Heart left ventricle (tissue), 16 donors: ENCODE measurements at regions not wholly inside any gene's neighbourhood (a gene's known extent, or its start where the extent isn't known, plus 50 kb on each side); places are given as distances from the start of the nearest gene placed in this dataset.

Experiments
- ATAC-seq, 4 donors: fragments of 200-7000 bp; cut with Tn5 transposase; one replicate each; pipeline ENCODE4 v1.9.1; 2020 to 2022; ENCODE audit warnings: moderate library complexity in 4 of 4, mild to moderate bottlenecking in 3 of 4, moderate number of reproducible peaks in 1 of 4
- DNase-seq, 5 donors: peaks; one replicate each; pipeline ENCODE4 v3.0.0-alpha.2; 2020
- H3K27ac ChIP-seq, 12 donors: fragments of 200-600 bp; sonication (generic) in 4 of 12; one replicate each; pipeline versions ENCODE4 v1.5.0 to v1.8.0; 2016 to 2022; ENCODE audit warnings: mild to moderate bottlenecking in 2 of 12
- H3K27me3 ChIP-seq, 9 donors: fragments of 200-600 bp; sonication (generic) in 2 of 9; one replicate each; pipeline versions ENCODE4 v1.5.1 to v1.8.0; 2016 to 2022; ENCODE audit warnings: mild to moderate bottlenecking in 3 of 9
- H3K36me3 ChIP-seq, 9 donors: fragments of 200-600 bp; sonication (generic) in 2 of 9; one replicate each; pipeline versions ENCODE4 v1.5.0 to v1.8.0; 2018 to 2022; ENCODE audit warnings: mild to moderate bottlenecking in 2 of 9
- H3K4me1 ChIP-seq, 12 donors: fragments of 200-600 bp; sonication (generic) in 4 of 12; one replicate each; pipeline versions ENCODE4 v1.5.0 to v1.8.0; 2016 to 2022; ENCODE audit warnings: mild to moderate bottlenecking in 3 of 12
- H3K4me3 ChIP-seq, 12 donors: fragments of 200-600 bp; sonication (generic) in 4 of 12; one replicate each; pipeline versions ENCODE4 v1.5.0 to v1.8.0; 2017 to 2022; ENCODE audit warnings: mild to moderate bottlenecking in 9 of 12, moderate library complexity in 4 of 12
- H3K9me3 ChIP-seq, 12 donors: fragments of 200-600 bp; sonication (generic) in 4 of 12; one replicate each; pipeline versions ENCODE4 v1.5.0 to v1.8.0; 2016 to 2022; ENCODE audit warnings: mild to moderate bottlenecking in 1 of 12
- POLR2A ChIP-seq, 2 donors: fragments of 450-650 bp; IDR thresholded peaks; one replicate each; pipeline ENCODE4 v1.6.1; 2017; ENCODE audit warnings: antibody characterized with exemption in 2 of 2, mild to moderate bottlenecking in 2 of 2, moderate library complexity in 2 of 2
- WGBS, 4 donors: extraction: QIAGEN DNeasy Blood & Tissue Kit in 2 of 4; methylation state at CpG; one replicate each; pipeline versions ENCODE4 v1.1.5 to v1.1.7; 2013 to 2018; 5-methylcytosine and 5-hydroxymethylcytosine counted together
- intact Hi-C, 10 donors: fragments of 100-400 bp; cut with DNase I; formaldehyde crosslinking; loops; one replicate each; pipeline versions ENCODE4 v1.11.1 to v1.14.2; 2022
- TF ChIP-seq, protein P1 (sequence below), 12 donors: fragments of 200-600 bp; sonication (generic) in 4 of 12; IDR thresholded peaks; one replicate each; pipeline versions ENCODE4 v1.5.0 to v1.8.0; 2018 to 2022; ENCODE audit warnings: antibody characterized with exemption in 12 of 12, mild to moderate bottlenecking in 5 of 12
- donor health status: ischemic (EF 13 %, LVEDD 7.1; RV severe dilation, severe dysfunction).
- donor health status: healthy with polysubstance abuse.
- donor health status: DM: no; HTN: yes; CAD: no.
- donor health status: DM: no; HTN: no; CAD: no.
- donor health status: ischemic (EF 25% LVEDD 6.9; RV normal size, moderate dysfunction).
- donor health status: ischemic (EF 25% LVEDD 5.7; RV mildly dilated, moderate dysfunction).
- donor health status: healthy.
- donor health status: DM: yes; HTN: yes; CAD: no.
- donor health status: ischemic (EF 35%, LVEDD 5.7; RV mildly dilated, moderate dysfunction).
- donor health status: nonischemic (EF 11% LVEDD 7.7; RV severe dilation, severe dysfunction).
- donor health status: DM: yes; HTN: yes; CAD: no.
- donor health status: PGD.
- donor health status: ischemic (EF 29% LVEDD 5.4; RV normal size, mild dysfunction).
- donor health status: nonischemic (EF 23%, LVEDD 6.1; RV moderate dilation, normal function).

DNA sequence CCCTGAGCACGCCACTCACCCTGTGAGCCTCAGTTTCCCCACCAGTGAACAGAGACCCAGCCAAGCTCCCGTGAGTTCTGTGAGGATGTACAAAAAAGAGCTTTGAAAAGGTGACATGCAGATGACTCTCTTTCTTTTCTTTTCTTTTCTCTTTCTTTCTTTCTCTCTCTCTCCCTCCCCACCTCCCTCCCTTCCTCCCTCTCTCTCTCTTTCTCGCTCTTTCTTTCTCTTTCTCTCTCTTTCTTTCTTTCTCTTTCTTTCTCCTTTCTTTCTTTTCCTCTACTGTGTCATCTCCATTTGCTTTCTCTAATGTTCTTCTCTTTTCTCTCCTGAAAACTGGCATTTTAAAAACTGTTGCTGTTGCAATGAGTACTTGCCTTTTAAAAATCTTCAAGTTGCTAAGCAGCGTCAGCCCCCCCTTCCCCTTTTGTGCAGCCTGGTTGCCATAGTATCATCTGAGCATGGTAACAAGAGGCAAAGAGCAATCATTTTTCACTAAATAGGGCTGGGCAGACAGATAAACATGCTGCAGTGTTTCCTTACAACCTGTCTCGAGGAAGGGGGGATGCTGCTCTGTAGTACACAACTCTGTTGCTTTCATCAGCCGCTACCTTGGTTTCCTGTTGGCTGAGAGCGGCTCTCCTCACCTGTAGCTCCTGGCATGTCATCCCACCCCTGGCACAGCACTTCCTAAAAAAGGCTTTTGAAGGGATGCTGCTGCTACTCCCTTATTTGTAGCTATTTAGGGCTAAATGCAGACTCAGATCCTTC lies 108.7 kb upstream of the MBNL2 start:
- Histone ChIP-seq H3K36me3 (no peaks in the 10 kb centered on the region), H3K27me3 (peaks cover 0 to 11% (median 0%) of the 10 kb centered on the region in 9 donors), H3K9me3 (no peaks in the 10 kb centered on the region), H3K4me3 (no peak overlapping the region), H3K4me1 (peaks cover 0 to 55% (median 49%) of the 10 kb centered on the region in 12 donors), H3K27ac (peak overlapping the region in 3 of 12 donors; percentile 8 to 77 (median 20))
- intact Hi-C loops = loop anchor here (5.0 kb wide), 7 partner anchors 99 to 689 kb away; partner anchors contain the start of genes MBNL2 (in 3 of the 10) and RAP2A (in 2 of the 10)
- 80 to 86% (median 85%) methylated on average over 7 of the region's 7 CpGs for WGBS, 4 donors
- no peak for ATAC-seq
- DNase-seq = no peak
- no peak for TF ChIP-seq POLR2A (IDR thresholded peaks at IDR 0.05)
- TF ChIP-seq, protein P1, sequence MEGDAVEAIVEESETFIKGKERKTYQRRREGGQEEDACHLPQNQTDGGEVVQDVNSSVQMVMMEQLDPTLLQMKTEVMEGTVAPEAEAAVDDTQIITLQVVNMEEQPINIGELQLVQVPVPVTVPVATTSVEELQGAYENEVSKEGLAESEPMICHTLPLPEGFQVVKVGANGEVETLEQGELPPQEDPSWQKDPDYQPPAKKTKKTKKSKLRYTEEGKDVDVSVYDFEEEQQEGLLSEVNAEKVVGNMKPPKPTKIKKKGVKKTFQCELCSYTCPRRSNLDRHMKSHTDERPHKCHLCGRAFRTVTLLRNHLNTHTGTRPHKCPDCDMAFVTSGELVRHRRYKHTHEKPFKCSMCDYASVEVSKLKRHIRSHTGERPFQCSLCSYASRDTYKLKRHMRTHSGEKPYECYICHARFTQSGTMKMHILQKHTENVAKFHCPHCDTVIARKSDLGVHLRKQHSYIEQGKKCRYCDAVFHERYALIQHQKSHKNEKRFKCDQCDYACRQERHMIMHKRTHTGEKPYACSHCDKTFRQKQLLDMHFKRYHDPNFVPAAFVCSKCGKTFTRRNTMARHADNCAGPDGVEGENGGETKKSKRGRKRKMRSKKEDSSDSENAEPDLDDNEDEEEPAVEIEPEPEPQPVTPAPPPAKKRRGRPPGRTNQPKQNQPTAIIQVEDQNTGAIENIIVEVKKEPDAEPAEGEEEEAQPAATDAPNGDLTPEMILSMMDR (IDR thresholded peaks at IDR 0.05) = no peak

DNA sequence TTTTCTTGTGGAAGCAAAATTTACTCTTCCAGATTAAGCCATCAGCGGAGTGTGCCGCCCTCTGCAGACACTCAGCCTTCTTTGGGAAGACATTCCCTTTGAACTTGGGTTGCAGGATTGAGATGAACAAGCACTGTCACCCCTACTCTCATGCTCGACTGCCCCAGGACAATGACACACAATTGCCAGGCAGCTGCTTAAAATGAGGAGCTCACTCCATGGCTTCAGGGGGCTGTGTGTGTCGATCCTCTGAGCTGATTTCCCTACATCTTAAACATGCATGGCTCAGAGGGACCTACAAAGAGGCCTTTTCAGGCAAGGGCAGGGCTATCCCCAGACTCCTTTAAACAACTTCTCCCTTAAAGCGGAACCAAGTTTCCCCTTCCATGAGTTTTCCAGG lies 107.5 kb upstream of the MBNL2 start:
- TF ChIP-seq, protein P1 (IDR thresholded peaks at IDR 0.05) = no peak
- no peak for TF ChIP-seq POLR2A (IDR thresholded peaks at IDR 0.05)
- Histone ChIP-seq H3K27me3 (peaks cover 0 to 11% (median 0%) of the 10 kb centered on the region in 9 donors), H3K27ac (peak overlapping the region; percentile 7 to 88 (median 70)), H3K4me1 (peaks cover 0 to 50% (median 41%) of the 10 kb centered on the region in 12 donors), H3K4me3 (peak overlapping the region in 3 of 12 donors; percentile 2 to 17 (median 16)), H3K36me3 (no peaks in the 10 kb centered on the region), H3K9me3 (no peaks in the 10 kb centered on the region)
- DNase-seq (no peak), ATAC-seq (no peak)
- intact Hi-C loops = loop anchor here (5.0 kb wide), 7 partner anchors 98 to 688 kb away; partner anchors contain the start of genes MBNL2 (in 3 of the 10) and RAP2A (in 2 of the 10)
- 65 to 72% (median 71%) methylated on average over 5 of the region's 5 CpGs for WGBS, 4 donors

- H3K9me3 ChIP-seq = no peaks in the 10 kb centered on the region
- no peaks in the 10 kb centered on the region for H3K36me3 ChIP-seq
- intact Hi-C loops = no loop called here
- H3K4me3 ChIP-seq = no peak overlapping the region
- peaks cover 0 to 11% (median 0%) of the 10 kb centered on the region in 9 donors for H3K27me3 ChIP-seq
- no peak for TF ChIP-seq POLR2A (IDR thresholded peaks at IDR 0.05)
- TF ChIP-seq, protein P1 (IDR thresholded peaks at IDR 0.05) = no peak
- peaks cover 0 to 43% (median 37%) of the 10 kb centered on the region in 12 donors for H3K4me1 ChIP-seq
- DNase-seq (peak in 1 of 5 donors; percentile 52), ATAC-seq (peak; percentile 91 to 93 (median 92))
- WGBS, 4 donors = 42 to 50% (median 48%) methylated on average over 1 of the region's 1 CpG
- peak overlapping the region; percentile 22 to 88 (median 68) for H3K27ac ChIP-seq
Observed at GRCh38 chr13:97116754-97117153, 105.4 kb upstream of the MBNL2 start.

DNA sequence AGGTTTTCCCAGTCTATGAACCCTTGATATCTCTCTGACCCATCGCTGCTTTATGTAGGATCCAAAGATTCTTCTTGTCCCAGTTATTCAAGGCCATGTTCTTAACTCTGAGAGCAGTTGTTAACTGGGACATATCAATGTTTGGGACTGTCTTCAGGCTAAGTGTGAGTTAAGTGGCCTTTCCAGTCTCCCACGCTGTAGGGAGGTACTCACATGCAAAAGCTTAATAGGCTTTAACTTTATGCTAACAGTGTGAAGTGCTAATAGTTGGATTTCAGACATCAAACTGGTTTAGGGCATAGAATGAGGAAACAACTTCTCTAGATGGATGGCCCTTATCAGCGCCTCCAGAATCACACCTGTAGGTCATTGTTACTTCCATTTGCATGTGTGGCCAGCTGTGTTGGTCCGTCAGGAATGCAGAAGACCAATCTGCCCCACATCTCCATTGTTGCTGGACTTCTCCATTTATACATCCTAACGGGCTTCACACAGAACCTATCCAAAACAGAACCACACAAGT lies 104.7 kb upstream of the MBNL2 start:
- intact Hi-C loops = no loop called here
- ATAC-seq = peak in 2 of 4 donors; percentile 16 to 24
- peak overlapping the region in 11 of 12 donors; percentile 22 to 88 (median 63) for H3K27ac ChIP-seq

More for the DNA sequence above, 104.7 kb upstream of the MBNL2 start:
- no peaks in the 10 kb centered on the region for H3K9me3 ChIP-seq
- H3K4me3 ChIP-seq = no peak overlapping the region
- 79 to 82% (median 81%) methylated on average over 5 of the region's 5 CpGs for WGBS, 4 donors
- TF ChIP-seq POLR2A (IDR thresholded peaks at IDR 0.05) = no peak
- TF ChIP-seq, protein P1 (IDR thresholded peaks at IDR 0.05) = no peak
- DNase-seq = no peak
- H3K36me3 ChIP-seq = no peaks in the 10 kb centered on the region
- H3K4me1 ChIP-seq = peaks cover 0 to 47% (median 39%) of the 10 kb centered on the region in 12 donors
- peaks cover 0 to 11% (median 0%) of the 10 kb centered on the region in 9 donors for H3K27me3 ChIP-seq
